Testis (tissue), 2 donors: ENCODE measurements at regions not wholly inside any gene's neighbourhood (a gene's known extent, or its start where the extent isn't known, plus 50 kb on each side); places are given as distances from the start of the nearest gene placed in this dataset.

Experiments used
- POLR2A ChIP-seq: fragments of 450-650 bp; IDR thresholded peaks from one replicate; pipeline ENCODE4 v1.6.1; 2017; ENCODE audit warnings: antibody characterized with exemption, mild to moderate bottlenecking, moderate library complexity
- TF ChIP-seq, protein P1 (sequence below), 3 experiments: fragments of 450-650 bp in 2 of 3; fragments of 200-600 bp in 1 of 3; sonication (generic) in 1 of 3; IDR thresholded peaks; one replicate each; pipeline ENCODE4 v1.5.1; 2016 to 2019; ENCODE audit warnings: antibody characterized with exemption in 3 of 3, mild to moderate bottlenecking in 2 of 3, moderate library complexity in 1 of 3

GRCh38 chr3:75101329-75102147 lies 487.1 kb upstream of the CNTN3 start:
- TF ChIP-seq, protein P1, sequence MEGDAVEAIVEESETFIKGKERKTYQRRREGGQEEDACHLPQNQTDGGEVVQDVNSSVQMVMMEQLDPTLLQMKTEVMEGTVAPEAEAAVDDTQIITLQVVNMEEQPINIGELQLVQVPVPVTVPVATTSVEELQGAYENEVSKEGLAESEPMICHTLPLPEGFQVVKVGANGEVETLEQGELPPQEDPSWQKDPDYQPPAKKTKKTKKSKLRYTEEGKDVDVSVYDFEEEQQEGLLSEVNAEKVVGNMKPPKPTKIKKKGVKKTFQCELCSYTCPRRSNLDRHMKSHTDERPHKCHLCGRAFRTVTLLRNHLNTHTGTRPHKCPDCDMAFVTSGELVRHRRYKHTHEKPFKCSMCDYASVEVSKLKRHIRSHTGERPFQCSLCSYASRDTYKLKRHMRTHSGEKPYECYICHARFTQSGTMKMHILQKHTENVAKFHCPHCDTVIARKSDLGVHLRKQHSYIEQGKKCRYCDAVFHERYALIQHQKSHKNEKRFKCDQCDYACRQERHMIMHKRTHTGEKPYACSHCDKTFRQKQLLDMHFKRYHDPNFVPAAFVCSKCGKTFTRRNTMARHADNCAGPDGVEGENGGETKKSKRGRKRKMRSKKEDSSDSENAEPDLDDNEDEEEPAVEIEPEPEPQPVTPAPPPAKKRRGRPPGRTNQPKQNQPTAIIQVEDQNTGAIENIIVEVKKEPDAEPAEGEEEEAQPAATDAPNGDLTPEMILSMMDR (IDR thresholded peaks at IDR 0.05): no peak
- TF ChIP-seq POLR2A: no peak
